GM23338 (cell line): ENCODE measurements at regions not wholly inside any gene's neighbourhood (a gene's known extent, or its start where the extent isn't known, plus 50 kb on each side); places are given as distances from the start of the nearest gene placed in this dataset.

ENCODE experiments used
- ATAC-seq: fragments of 200-7000 bp; cut with Tn5 transposase; 3 replicates; pipeline ENCODE4 v1.9.1; 2020
- DNase-seq: peaks from one replicate; pipeline ENCODE4 v3.0.0-alpha.2; 2015; ENCODE audit warnings: low spot score
- H2AFZ ChIP-seq: fragments of 200-600 bp; sonication (generic); 2 replicates; pipeline ENCODE4 v1.8.0; 2016; ENCODE audit warnings: antibody characterized with exemption, mild to moderate bottlenecking, moderate library complexity
- H3F3A ChIP-seq: fragments of 200-600 bp; sonication (generic); replicated peaks from 2 replicates; pipeline ENCODE4 v1.8.0; 2017; ENCODE audit warnings: antibody characterized with exemption, mixed run types, low read depth
- H3K27ac ChIP-seq: fragments of 200-600 bp; sonication (generic); 2 replicates; pipeline ENCODE4 v1.6.1; 2016; ENCODE audit warnings: low read depth
- H3K27me3 ChIP-seq: fragments of 200-600 bp; sonication (generic); 2 replicates; pipeline ENCODE4 v1.8.0; 2016; ENCODE audit warnings: mild to moderate bottlenecking, mixed run types, moderate library complexity; ENCODE audit not compliant: insufficient read depth
- H3K36me3 ChIP-seq: fragments of 200-600 bp; sonication (generic); 2 replicates; pipeline ENCODE4 v1.8.0; 2016; ENCODE audit warnings: mild to moderate bottlenecking; ENCODE audit not compliant: insufficient read depth
- H3K4me1 ChIP-seq: fragments of 200-600 bp; sonication (generic); 2 replicates; pipeline ENCODE4 v1.8.0; 2016; ENCODE audit warnings: mild to moderate bottlenecking, moderate library complexity; ENCODE audit not compliant: insufficient read depth
- H3K4me2 ChIP-seq: fragments of 200-600 bp; sonication (generic); 2 replicates; pipeline ENCODE4 v1.7.1; 2017; ENCODE audit warnings: mixed run types
- H3K4me3 ChIP-seq: fragments of 200-600 bp; sonication (generic); 2 replicates; pipeline ENCODE4 v1.6.1; 2016; ENCODE audit warnings: mixed run types
- H3K79me2 ChIP-seq: fragments of 200-600 bp; sonication (generic); replicated peaks from 2 replicates; pipeline ENCODE4 v1.8.0; 2017; ENCODE audit warnings: mild to moderate bottlenecking; ENCODE audit not compliant: insufficient read depth
- H3K9me2 ChIP-seq: fragments of 200-600 bp; sonication (generic); 2 replicates; pipeline ENCODE4 v1.8.0; 2017; ENCODE audit not compliant: insufficient read depth
- H4K20me1 ChIP-seq: fragments of 200-600 bp; sonication (generic); replicated peaks from 2 replicates; pipeline ENCODE4 v1.8.0; 2017; ENCODE audit warnings: mild to moderate bottlenecking; ENCODE audit not compliant: insufficient read depth
- H3K27ac Mint-ChIP-seq: 2 replicates; pipeline ENCODE4 v1.8.0; 2020; ENCODE audit warnings: inconsistent platforms, mild to moderate bottlenecking, moderate library complexity, mixed read lengths
- H3K27me3 Mint-ChIP-seq: 3 replicates; pipeline ENCODE4 v1.8.0; 2022; ENCODE audit warnings: low read depth, mild to moderate bottlenecking, moderate library complexity, mixed read lengths, inconsistent platforms; ENCODE audit not compliant: insufficient read depth, poor library complexity
- H3K36me3 Mint-ChIP-seq: 3 replicates; pipeline ENCODE4 v1.8.0; 2021; ENCODE audit warnings: low read depth, mild to moderate bottlenecking, inconsistent platforms, moderate library complexity, mixed read lengths
- H3K4me1 Mint-ChIP-seq: 3 replicates; pipeline ENCODE4 v1.8.0; 2020; ENCODE audit warnings: mild to moderate bottlenecking, inconsistent platforms, mixed read lengths
- H3K4me3 Mint-ChIP-seq: 3 replicates; pipeline ENCODE4 v1.8.0; 2021; ENCODE audit warnings: moderate library complexity, mild to moderate bottlenecking, inconsistent platforms, mixed read lengths
- H3K9me3 Mint-ChIP-seq: 3 replicates; pipeline ENCODE4 v1.8.0; 2020; ENCODE audit warnings: moderate library complexity, mild to moderate bottlenecking, inconsistent platforms, mixed read lengths
- CTCF ChIP-seq, 2 experiments: fragments of 200-600 bp in 1 of 2; sonication (generic) in 1 of 2; conservative IDR thresholded peaks; 2 replicates each; pipeline versions ENCODE4 v1.5.1 to v1.6.1; 2016 to 2017; ENCODE audit warnings: antibody characterized with exemption in 2 of 2, low read depth in 2 of 2, mild to moderate bottlenecking in 2 of 2, moderate library complexity in 1 of 2
- ETS1 ChIP-seq: IDR thresholded peaks from 2 replicates; pipeline ENCODE4 v1.6.1; 2016; ENCODE audit warnings: antibody characterized with exemption
- EZH2 ChIP-seq: fragments of 200-600 bp; sonication (generic); IDR thresholded peaks from one replicate; pipeline ENCODE4 v1.8.0; 2017; ENCODE audit warnings: antibody characterized with exemption, mild to moderate bottlenecking, low read depth; ENCODE audit not compliant: unreplicated experiment
- EZH2phosphoT487 ChIP-seq: fragments of 200-600 bp; sonication (generic); IDR thresholded peaks from one replicate; pipeline ENCODE4 v1.8.1; 2018; ENCODE audit warnings: antibody characterized with exemption; ENCODE audit not compliant: unreplicated experiment
- JUNB ChIP-seq: IDR thresholded peaks from one replicate; pipeline ENCODE4 v1.6.1; 2016; ENCODE audit warnings: antibody characterized with exemption; ENCODE audit not compliant: unreplicated experiment
- NANOG ChIP-seq: IDR thresholded peaks from 2 replicates; pipeline ENCODE4 v1.6.1; 2016; ENCODE audit warnings: antibody characterized with exemption, borderline replicate concordance
- POLR2AphosphoS5 ChIP-seq: IDR thresholded peaks from 2 replicates; pipeline ENCODE4 v1.6.1; 2016; ENCODE audit warnings: antibody characterized with exemption, low read depth
- STAT1 ChIP-seq: IDR thresholded peaks from one replicate; pipeline ENCODE4 v1.6.1; 2016; ENCODE audit warnings: antibody characterized with exemption; ENCODE audit not compliant: unreplicated experiment
- ZNF114 ChIP-seq: fragments of 250-450 bp; sonication (Bioruptor Pico); IDR thresholded peaks from 2 replicates; pipeline ENCODE4 v1.5.0; 2020; ENCODE audit warnings: mild to moderate bottlenecking, moderate library complexity
- ZNF331 ChIP-seq: fragments of 250-450 bp; sonication (Bioruptor Pico); IDR thresholded peaks from 2 replicates; pipeline ENCODE4 v1.5.0; 2020; ENCODE audit warnings: low read depth, mild to moderate bottlenecking, moderate library complexity
- ZNF462 ChIP-seq: fragments of 250-450 bp; sonication (Bioruptor Pico); IDR thresholded peaks from 2 replicates; pipeline ENCODE4 v1.5.0; 2020; ENCODE audit warnings: mild to moderate bottlenecking, moderate library complexity

- Histone ChIP-seq H3K79me2 (no peaks in the 10 kb centered on the region), H3K27ac (no peak overlapping the region), H3K4me1 (no peaks in the 10 kb centered on the region), H3F3A (no peaks in the 10 kb centered on the region), H2AFZ (no peak overlapping the region), H4K20me1 (no peaks in the 10 kb centered on the region), H3K4me2 (no peak overlapping the region), H3K4me3 (no peak overlapping the region), H3K9me2 (no peaks in the 10 kb centered on the region), H3K36me3 (no peaks in the 10 kb centered on the region), H3K27me3 (no peaks in the 10 kb centered on the region)
- H3K36me3 Mint-ChIP-seq: no peaks in the 10 kb centered on the region
- ATAC-seq (no peak), DNase-seq (no peak)
- no peaks in the 10 kb centered on the region for H3K9me3 Mint-ChIP-seq
- peaks cover 3% of the 10 kb centered on the region; the same call in 1 of the 3 replicates for H3K4me1 Mint-ChIP-seq
- H3K4me3 Mint-ChIP-seq: no peak overlapping the region
- H3K27me3 Mint-ChIP-seq: no peaks in the 10 kb centered on the region
- TF ChIP-seq CTCF (conservative IDR thresholded peaks at IDR 0.05; ENCODE audit: low read depth in 2 of 2): no peak
- no peak for TF ChIP-seq NANOG
- no peak for TF ChIP-seq ETS1
- TF ChIP-seq JUNB: no peak
- TF ChIP-seq STAT1: no peak
- no peak for TF ChIP-seq POLR2AphosphoS5
- TF ChIP-seq EZH2phosphoT487: no peak
- no peak for TF ChIP-seq EZH2
- TF ChIP-seq ZNF114 (CRISPR knock-in tag): no peak
- H3K27ac Mint-ChIP-seq: no peak overlapping the region
These were observed 697.2 kb upstream of the SLC8A1 start for GRCh38 chr2:41149054-41149453.

GRCh38 chr2:41151746-41152145 lies 699.9 kb upstream of the SLC8A1 start:
- Histone ChIP-seq H3K27ac (no peak overlapping the region), H3K4me1 (no peaks in the 10 kb centered on the region), H4K20me1 (no peaks in the 10 kb centered on the region), H3K4me2 (no peak overlapping the region), H3F3A (no peaks in the 10 kb centered on the region), H3K4me3 (no peak overlapping the region), H2AFZ (no peak overlapping the region), H3K27me3 (no peaks in the 10 kb centered on the region), H3K36me3 (no peaks in the 10 kb centered on the region), H3K9me2 (0 out of 2 replicates have a peak, but pooled peaks cover 2% of the 10 kb centered on the region), H3K79me2 (no peaks in the 10 kb centered on the region)
- no peak for DNase-seq
- no peak for ATAC-seq
- Mint-ChIP-seq H3K27ac (no peak overlapping the region), H3K27me3 (no peaks in the 10 kb centered on the region), H3K4me1 (no peaks in the 10 kb centered on the region), H3K4me3 (no peak overlapping the region), H3K9me3 (no peaks in the 10 kb centered on the region), H3K36me3 (no peaks in the 10 kb centered on the region)
- no peak for TF ChIP-seq ETS1
- no peak for TF ChIP-seq NANOG
- TF ChIP-seq ZNF331 (CRISPR knock-in tag): no peak
- no peak for TF ChIP-seq POLR2AphosphoS5
- no peak for TF ChIP-seq ZNF462 (CRISPR knock-in tag)
